ENCODE measurements at regions not wholly inside any gene's neighbourhood (a gene's known extent, or its start where the extent isn't known, plus 50 kb on each side); places are given as distances from the start of the nearest gene placed in this dataset.
"Not testable (repeated sequence)": the region's sequence is repeated elsewhere in the genome, so short reads cannot be mapped to it uniquely, and the experiment has no call there.

DNA sequence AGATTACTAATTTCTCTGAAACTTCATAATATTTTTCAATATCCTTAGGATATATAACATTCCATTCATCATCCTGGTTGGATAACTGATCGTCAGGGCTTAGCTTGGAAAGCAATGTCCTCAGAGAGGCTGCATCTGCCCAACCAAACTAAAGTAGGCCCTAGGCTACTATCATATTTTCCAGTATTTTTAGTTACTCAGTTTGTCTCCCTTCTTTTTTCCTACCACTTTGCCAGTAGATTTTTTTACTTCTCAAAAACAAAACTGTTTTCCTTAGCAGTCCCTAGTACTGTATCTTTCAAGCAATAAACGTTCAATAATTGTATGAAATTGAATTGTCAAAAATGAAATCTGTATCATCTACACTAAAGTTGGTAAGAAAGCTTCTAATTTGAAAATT, 452.0 kb downstream of the TFEC start:
- Mint-ChIP-seq H3K9me3 (no peaks in the 10 kb centered on the region), H3K27ac (no peak overlapping the region)

DNA sequence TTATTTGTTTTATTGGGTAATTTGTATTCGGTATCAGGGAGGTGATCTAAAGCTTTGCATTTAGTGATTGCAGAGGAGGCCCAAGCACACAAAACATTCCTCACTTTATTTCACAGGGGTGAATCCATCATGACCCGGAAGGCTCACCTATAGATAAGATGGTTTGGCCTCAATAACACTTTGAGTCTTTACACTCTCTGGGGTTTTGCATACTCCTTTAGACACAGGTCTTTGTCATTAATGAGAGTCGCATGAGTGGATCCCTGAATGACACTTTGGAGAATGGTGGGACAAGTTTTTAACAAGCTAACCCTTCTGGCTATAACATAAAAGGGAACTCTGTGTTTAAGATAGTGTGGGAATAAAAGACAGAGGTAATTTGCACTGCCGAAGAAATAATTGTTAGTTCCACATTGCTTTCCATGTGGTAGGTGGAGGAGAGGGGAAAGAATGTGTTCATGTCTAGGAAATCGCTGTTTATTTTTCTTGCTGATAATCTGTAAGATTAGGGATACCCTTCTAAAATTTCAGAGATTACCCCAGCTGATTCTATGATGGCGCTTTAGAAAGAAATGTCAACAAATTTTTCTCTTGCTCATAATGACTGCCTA, 455.8 kb downstream of the TFEC start:
- H3K9me3 Mint-ChIP-seq, result no peaks in the 10 kb centered on the region
- peaks cover 7 to 16% of the 10 kb centered on the region in 2 donors for H3K27me3 Mint-ChIP-seq
- ATAC-seq, result no peak

More for the DNA sequence above, 452.0 kb downstream of the TFEC start:
- ATAC-seq (no peak), DNase-seq (ENCODE audit: low spot score) (no peak)
- H3K4me1 Mint-ChIP-seq (ENCODE audit: low read depth in 2 of 2), result no peaks in the 10 kb centered on the region
- H3K27me3 Mint-ChIP-seq, result peaks cover 5 to 10% of the 10 kb centered on the region in 2 donors
- no peak overlapping the region for H3K4me3 Mint-ChIP-seq
- no peaks in the 10 kb centered on the region for H3K36me3 Mint-ChIP-seq

DNA sequence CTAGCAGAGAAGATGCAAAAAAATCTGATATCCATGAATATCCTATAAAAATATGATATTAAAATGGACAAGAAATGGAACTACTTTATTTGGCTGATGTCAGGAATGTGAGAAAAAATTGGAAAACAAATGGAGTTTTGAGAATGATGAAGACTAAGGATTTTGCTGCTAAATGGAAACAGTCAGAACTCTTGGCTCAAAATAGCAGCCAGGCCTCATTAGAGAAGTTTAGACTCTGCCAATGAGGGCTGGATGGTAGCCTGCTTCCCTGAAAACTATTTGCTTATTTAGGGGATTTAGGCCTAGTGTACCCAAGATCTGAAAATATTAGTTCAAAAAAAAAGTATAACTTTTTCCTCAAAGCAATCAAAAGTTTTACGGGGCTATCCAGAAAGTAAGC, 458.5 kb downstream of the TFEC start:
- no peak overlapping the region for H3K4me3 Mint-ChIP-seq
- no peak overlapping the region for H3K27ac Mint-ChIP-seq
- ATAC-seq (no peak), DNase-seq (ENCODE audit: low spot score) (no peak)
- H3K4me1 Mint-ChIP-seq (ENCODE audit: low read depth in 2 of 2), result no peaks in the 10 kb centered on the region
- peaks cover 5 to 34% of the 10 kb centered on the region in 2 donors for H3K27me3 Mint-ChIP-seq
- no peaks in the 10 kb centered on the region for H3K9me3 Mint-ChIP-seq
- H3K36me3 Mint-ChIP-seq, result no peaks in the 10 kb centered on the region

More for the DNA sequence above, 455.8 kb downstream of the TFEC start:
- Mint-ChIP-seq H3K36me3 (no peaks in the 10 kb centered on the region), H3K4me1 (ENCODE audit: low read depth in 2 of 2) (no peaks in the 10 kb centered on the region), H3K4me3 (no peak overlapping the region), H3K27ac (no peak overlapping the region)
- no peak for DNase-seq (ENCODE audit: low spot score)

DNA sequence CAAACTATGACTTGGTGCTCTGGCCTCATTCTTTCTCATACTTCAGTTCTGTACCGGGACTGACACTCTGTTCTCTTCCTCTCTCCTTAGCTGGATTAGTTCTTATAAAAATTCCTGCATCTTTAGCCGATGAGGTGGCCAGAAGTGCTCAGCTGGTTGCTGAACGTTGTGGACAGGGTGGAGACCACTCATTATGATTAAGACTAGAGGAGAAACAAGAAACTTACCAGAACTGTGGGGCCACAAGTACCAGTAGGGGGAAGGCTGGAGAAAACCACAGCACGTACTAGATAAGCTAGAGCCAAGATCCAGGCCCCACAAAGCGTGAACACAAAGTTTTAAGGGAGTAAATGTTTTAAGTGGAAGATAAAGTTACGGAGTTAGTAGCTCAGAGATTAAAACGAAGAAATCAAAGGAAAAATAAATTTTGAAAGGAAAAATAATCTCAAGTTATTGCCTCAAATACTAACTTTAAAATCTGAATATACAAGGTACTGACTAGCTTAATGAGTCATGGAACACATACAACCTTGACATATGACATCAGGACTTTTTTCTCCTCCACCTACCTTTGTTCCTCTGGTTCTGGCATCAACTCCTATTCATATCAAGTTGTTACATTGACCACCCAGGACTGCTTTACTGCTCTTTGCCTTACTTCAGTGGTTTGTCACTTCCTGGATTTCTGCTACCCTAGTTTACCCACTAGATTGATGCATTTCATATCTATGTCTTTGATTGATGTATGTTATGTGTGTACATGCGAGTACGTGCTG, 469.0 kb downstream of the TFEC start:
- H3K27ac Mint-ChIP-seq, result no peak overlapping the region
- H3K36me3 Mint-ChIP-seq, result no peaks in the 10 kb centered on the region
- H3K9me3 Mint-ChIP-seq, result no peaks in the 10 kb centered on the region
- H3K4me1 Mint-ChIP-seq (ENCODE audit: low read depth in 2 of 2), result no peaks in the 10 kb centered on the region
- H3K27me3 Mint-ChIP-seq, result peaks cover 5 to 11% of the 10 kb centered on the region in 2 donors
- DNase-seq (ENCODE audit: low spot score) (no peak), ATAC-seq (no peak)
- H3K4me3 Mint-ChIP-seq, result no peak overlapping the region

DNA sequence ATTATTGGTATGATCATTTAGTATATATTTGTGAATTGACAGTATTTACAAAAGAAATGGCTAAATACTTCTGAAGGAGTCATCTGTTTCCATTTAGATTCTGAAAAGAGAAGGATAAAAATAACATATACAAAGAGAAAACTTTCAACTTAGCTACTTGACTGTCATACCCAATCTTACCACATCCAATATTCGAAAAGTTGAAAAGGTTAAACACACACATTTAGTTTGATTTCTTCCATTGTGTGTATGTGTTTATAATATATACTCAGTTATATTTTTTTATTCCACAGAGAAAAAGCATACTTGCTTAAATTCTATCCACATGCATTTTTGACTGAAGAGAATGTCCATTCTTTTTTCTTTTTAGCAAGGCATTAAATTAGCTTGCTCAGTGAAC, 470.7 kb downstream of the TFEC start:
- no peak overlapping the region for H3K4me3 Mint-ChIP-seq
- no peak overlapping the region for H3K27ac Mint-ChIP-seq
- no peaks in the 10 kb centered on the region for H3K4me1 Mint-ChIP-seq (ENCODE audit: low read depth in 2 of 2)
- no peaks in the 10 kb centered on the region for H3K9me3 Mint-ChIP-seq
- no peak for ATAC-seq
- DNase-seq (ENCODE audit: low spot score), result no peak
- H3K27me3 Mint-ChIP-seq, result peaks cover 9 to 11% of the 10 kb centered on the region in 2 donors
- no peaks in the 10 kb centered on the region for H3K36me3 Mint-ChIP-seq

DNA sequence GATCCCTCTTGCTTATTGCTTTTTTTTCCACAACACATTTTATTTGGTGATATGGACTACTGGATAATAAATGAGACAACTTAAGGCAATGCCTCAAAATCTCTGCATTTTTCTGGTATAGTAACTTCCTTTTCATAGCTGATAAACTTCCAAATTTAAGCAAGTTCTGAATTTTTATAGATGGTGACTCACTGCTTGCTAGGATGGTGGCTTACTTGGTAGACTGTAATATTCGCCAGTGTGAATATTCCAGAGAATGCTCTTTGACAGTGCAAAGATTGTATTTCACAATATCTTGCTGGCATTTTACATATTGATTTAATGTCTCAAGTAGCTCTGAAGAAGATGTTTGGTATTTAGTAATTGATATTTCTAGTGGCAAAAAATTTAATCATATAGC, 472.4 kb downstream of the TFEC start:
- Mint-ChIP-seq H3K27me3 (peaks cover 9 to 11% of the 10 kb centered on the region in 2 donors), H3K36me3 (no peaks in the 10 kb centered on the region), H3K4me3 (no peak overlapping the region), H3K4me1 (ENCODE audit: low read depth in 2 of 2) (no peaks in the 10 kb centered on the region), H3K27ac (no peak overlapping the region), H3K9me3 (no peaks in the 10 kb centered on the region)
- ATAC-seq (no peak), DNase-seq (ENCODE audit: low spot score) (no peak)

DNA sequence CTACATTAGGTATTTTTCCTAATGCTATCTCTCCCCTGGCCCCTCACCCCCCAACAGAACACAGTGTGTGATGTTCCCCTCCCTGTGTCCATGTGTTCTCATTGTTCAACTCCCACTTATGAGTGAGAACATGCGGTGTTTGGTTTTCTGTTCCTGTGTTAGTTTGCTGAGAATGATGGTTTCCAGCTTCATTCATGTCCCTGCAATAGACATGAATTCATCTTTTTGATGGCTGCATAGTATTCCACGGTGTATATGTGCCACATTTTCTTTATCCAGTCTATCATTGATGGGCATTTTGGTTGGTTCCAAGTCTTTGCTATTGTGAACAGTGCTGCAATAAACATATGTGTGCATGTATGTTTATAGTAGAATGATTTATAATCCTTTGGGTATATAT, 473.3 kb downstream of the TFEC start:
- H3K4me1 Mint-ChIP-seq (ENCODE audit: low read depth in 2 of 2); H3K36me3 Mint-ChIP-seq; H3K27me3 Mint-ChIP-seq; DNase-seq (ENCODE audit: low spot score); H3K27ac Mint-ChIP-seq; H3K9me3 Mint-ChIP-seq; ATAC-seq; H3K4me3 Mint-ChIP-seq: not testable (repeated sequence)

DNA sequence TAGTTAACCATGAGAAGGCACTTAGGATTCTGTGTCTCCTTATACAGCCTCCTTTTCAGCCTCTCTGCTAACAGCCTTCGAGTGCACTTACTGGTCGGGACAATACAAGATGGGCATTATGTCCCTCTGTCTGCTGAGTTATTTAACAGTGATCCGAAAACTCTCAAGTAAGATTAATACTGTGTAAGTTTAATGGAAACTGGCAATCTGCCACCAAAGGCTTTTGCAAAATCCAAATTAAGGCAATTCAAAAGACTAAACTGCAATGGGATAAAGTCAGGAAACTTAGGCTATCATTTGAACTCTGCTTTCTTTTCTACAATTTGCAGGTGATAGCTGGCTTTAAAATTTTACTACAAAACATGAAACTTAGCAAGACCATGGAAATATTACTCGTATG, 477.8 kb downstream of the TFEC start:
- no peak for ATAC-seq
- Mint-ChIP-seq H3K36me3 (no peaks in the 10 kb centered on the region), H3K27me3 (peaks cover 6 to 8% of the 10 kb centered on the region in 2 donors), H3K27ac (no peak overlapping the region), H3K4me1 (ENCODE audit: low read depth in 2 of 2) (no peaks in the 10 kb centered on the region), H3K4me3 (no peak overlapping the region), H3K9me3 (no peaks in the 10 kb centered on the region)
- no peak for DNase-seq (ENCODE audit: low spot score)

DNA sequence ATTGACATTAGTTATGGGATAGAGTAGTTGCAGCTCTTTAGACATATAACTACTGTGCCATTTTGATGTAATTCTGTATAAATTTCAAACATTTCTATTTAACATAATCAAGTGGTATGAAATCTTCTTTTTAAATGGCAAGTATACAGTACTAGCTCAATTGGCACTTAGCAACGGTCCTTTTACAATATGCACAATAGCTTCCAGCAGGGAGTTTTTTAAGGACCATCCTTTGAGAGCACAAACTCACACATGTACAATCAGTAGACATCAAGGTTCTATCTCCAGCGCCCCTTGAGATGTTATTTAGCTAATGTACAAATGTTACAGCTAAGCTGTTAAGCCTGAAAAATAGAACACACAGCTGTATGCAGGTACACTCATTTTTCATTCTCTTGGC, 480.7 kb downstream of the TFEC start:
- ATAC-seq (no peak), DNase-seq (ENCODE audit: low spot score) (no peak)
- no peaks in the 10 kb centered on the region for H3K4me1 Mint-ChIP-seq (ENCODE audit: low read depth in 2 of 2)
- no peaks in the 10 kb centered on the region for H3K36me3 Mint-ChIP-seq
- no peak overlapping the region for H3K4me3 Mint-ChIP-seq
- no peaks in the 10 kb centered on the region for H3K9me3 Mint-ChIP-seq
- no peak overlapping the region for H3K27ac Mint-ChIP-seq
- H3K27me3 Mint-ChIP-seq, result peaks cover 5 to 8% of the 10 kb centered on the region in 2 donors

DNA sequence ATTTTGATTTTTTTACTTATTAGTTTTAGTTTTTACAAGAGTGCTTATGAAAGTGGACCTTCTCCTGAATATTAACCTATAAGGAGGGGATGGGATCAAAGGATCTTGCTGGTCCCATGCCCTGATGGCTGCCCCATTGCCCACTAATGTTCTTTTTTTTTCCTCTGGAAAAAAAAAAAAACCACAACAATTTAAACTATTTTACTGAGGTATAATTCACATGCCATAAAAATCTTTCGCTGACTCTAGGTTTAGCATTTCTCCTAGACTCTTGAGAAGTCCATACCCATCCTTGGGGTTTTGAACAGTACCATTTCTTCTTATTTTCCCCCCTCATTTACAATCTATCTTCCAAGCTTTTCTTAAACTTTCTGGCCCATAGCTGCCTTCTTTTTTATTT, 481.8 kb downstream of the TFEC start:
- no peak for DNase-seq (ENCODE audit: low spot score)
- no peak for ATAC-seq
- Mint-ChIP-seq H3K27ac (no peak overlapping the region), H3K4me3 (no peak overlapping the region), H3K4me1 (ENCODE audit: low read depth in 2 of 2) (no peaks in the 10 kb centered on the region), H3K36me3 (no peaks in the 10 kb centered on the region), H3K27me3 (peaks cover 5 to 14% of the 10 kb centered on the region in 2 donors), H3K9me3 (no peaks in the 10 kb centered on the region)

DNA sequence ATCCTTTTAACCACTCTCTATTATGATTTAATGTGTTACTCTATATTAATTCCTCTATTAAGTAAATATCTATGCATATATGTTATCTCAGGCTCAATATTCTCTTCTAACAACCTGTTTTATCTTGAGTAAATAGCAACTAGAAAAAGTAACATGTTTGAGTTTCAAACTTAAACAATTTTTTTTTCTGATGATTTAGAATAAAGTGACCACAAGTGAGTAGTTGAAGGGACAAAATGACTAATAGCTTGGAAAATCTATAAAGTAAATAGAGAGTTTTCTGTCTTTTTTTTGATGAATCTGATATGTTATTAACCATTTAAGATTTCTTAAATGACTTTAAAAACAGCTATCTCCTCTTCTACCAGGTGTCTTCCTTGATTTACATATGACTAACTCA, 483.8 kb downstream of the TFEC start:
- Mint-ChIP-seq H3K36me3 (no peaks in the 10 kb centered on the region), H3K9me3 (no peaks in the 10 kb centered on the region), H3K27ac (no peak overlapping the region), H3K4me1 (ENCODE audit: low read depth in 2 of 2) (no peaks in the 10 kb centered on the region), H3K4me3 (no peak overlapping the region), H3K27me3 (peaks cover 5 to 14% of the 10 kb centered on the region in 2 donors)
- DNase-seq (ENCODE audit: low spot score) (no peak), ATAC-seq (no peak)

DNA sequence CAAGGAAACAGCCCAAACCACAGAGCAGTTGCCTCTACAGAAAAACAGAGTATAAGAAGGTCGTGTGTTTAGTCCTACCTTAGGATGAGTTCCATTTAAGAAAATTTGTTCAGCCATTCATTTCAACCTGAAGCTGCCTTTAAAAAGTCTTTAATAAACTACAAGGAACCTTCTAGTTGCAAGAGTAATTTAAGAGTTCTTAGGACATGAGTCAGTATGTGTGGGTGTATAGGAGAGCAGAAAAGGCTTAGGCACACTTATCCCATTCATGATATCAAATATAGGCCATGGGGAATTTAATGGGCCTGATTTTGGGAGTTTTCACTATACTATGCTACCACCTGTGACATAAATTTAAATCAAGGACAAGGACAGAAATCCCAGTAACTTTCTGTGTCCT, 496.8 kb downstream of the TFEC start:
- Mint-ChIP-seq H3K27me3 (peaks cover 4 to 20% of the 10 kb centered on the region in 2 donors), H3K4me3 (no peak overlapping the region), H3K4me1 (ENCODE audit: low read depth in 2 of 2) (no peaks in the 10 kb centered on the region), H3K27ac (no peak overlapping the region), H3K36me3 (no peaks in the 10 kb centered on the region), H3K9me3 (peaks cover 6% of the 10 kb centered on the region)
- ATAC-seq (no peak), DNase-seq (ENCODE audit: low spot score) (no peak)

DNA sequence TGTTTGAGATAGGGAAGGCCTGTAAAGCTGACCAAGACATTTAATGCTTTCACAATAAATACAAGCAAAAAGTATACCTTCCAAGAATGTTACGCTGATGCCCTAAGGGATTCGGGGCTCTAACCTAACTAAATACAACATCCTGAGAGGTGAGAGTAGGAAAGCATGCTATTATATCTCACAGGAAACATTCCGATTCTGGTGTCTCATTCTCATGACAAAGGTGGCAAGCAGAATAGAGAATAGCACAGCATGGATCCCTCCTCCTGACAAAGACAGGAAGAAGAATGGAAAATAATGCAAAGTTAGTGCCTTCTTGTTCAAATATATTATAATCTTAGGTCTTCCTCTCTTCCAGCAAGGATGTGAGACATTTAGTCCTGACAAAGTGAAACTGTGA, 504.3 kb downstream of the TFEC start:
- Mint-ChIP-seq H3K9me3 (no peaks in the 10 kb centered on the region), H3K4me3 (no peak overlapping the region), H3K27ac (no peak overlapping the region), H3K36me3 (no peaks in the 10 kb centered on the region), H3K27me3 (peaks cover 0 to 7% of the 10 kb centered on the region in 2 donors), H3K4me1 (ENCODE audit: low read depth in 2 of 2) (no peaks in the 10 kb centered on the region)
- DNase-seq (ENCODE audit: low spot score), result no peak
- no peak for ATAC-seq

DNA sequence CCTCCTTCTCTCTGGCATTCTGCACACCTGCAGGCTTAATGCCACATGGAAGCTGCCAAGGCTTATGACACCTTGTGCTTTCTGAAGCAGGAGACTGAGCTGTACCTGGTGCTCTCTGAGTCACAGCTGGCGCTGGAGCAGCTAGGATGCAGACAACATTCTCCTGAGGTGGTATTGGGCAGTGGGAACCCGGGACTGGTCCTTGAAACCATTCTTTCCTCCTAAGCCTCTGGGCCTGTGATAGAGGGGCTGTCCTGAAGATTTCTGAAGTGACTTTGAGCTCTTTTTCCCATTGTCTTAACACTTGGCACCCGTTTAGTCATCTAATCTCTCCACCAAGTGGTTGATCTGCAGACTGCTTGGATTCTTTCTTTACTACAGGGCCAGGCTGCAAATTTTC, 508.4 kb downstream of the TFEC start:
- Mint-ChIP-seq H3K4me1 (ENCODE audit: low read depth in 2 of 2) (no peaks in the 10 kb centered on the region), H3K36me3 (no peaks in the 10 kb centered on the region), H3K9me3 (no peaks in the 10 kb centered on the region), H3K4me3 (no peak overlapping the region), H3K27me3 (peaks cover 0 to 2% of the 10 kb centered on the region in 2 donors), H3K27ac (no peak overlapping the region)
- DNase-seq (ENCODE audit: low spot score), result no peak
- ATAC-seq, result peak in 1 of 2 donors; percentile 6
